AG04450 (cell line): ENCODE measurements at regions not wholly inside any gene's neighbourhood (a gene's known extent, or its start where the extent isn't known, plus 50 kb on each side); places are given as distances from the start of the nearest gene placed in this dataset.

ENCODE experiments used
- CTCF ChIA-PET: fragments of 300-600, 350-600 bp; formaldehyde crosslinking; extraction: SDS; loops from one replicate; lab custom pipeline; 2022; ENCODE audit warnings: antibody characterized with exemption, inconsistent platforms; lab: Charles Lee
- POLR2A ChIA-PET: fragments of 350-600 bp; formaldehyde crosslinking; extraction: SDS; loops from one replicate; lab custom pipeline; 2021; ENCODE audit warnings: antibody characterized with exemption, inconsistent platforms; lab: Yijun Ruan, JAX
- DNase-seq: peaks from one replicate; pipeline ENCODE4 v3.0.0-alpha.2; 2011; ENCODE audit warnings: low read depth, low spot score
- H3K27ac ChIP-seq: one replicate; pipeline ENCODE4 v1.5.1; 2012; ENCODE audit warnings: low read depth, low read length, control low read depth
- H3K27me3 ChIP-seq: one replicate; pipeline ENCODE4 v1.6.0; 2012; ENCODE audit warnings: low read length; ENCODE audit not compliant: control insufficient read depth, insufficient read depth
- H3K4me3 ChIP-seq: 2 replicates; pipeline ENCODE4 v1.5.1; 2011; ENCODE audit warnings: mild to moderate bottlenecking, low read depth, low read length, control low read depth
- H3K9me3 ChIP-seq: 2 replicates; pipeline ENCODE4 v1.5.1; 2012; ENCODE audit warnings: low read length; ENCODE audit not compliant: control insufficient read depth, insufficient read depth
- CTCF ChIP-seq: IDR thresholded peaks from 2 replicates; pipeline ENCODE4 v1.5.1; 2011; ENCODE audit warnings: low read depth, low read length, control low read depth, inconsistent platforms

- ChIA-PET CTCF (no interaction called here), POLR2A (no interaction called here)
- Histone ChIP-seq H3K27ac (no peak overlapping the region), H3K9me3 (no peaks in the 10 kb centered on the region), H3K27me3 (no peaks in the 10 kb centered on the region), H3K4me3 (no peak overlapping the region)
- DNase-seq = no peak
- no peak for TF ChIP-seq CTCF
Measured at GRCh38 chr2:107086497-107086896, 200.5 kb upstream of the ST6GAL2 start.

- POLR2A ChIA-PET = no interaction called here
- no peaks in the 10 kb centered on the region for H3K9me3 ChIP-seq
- H3K27me3 ChIP-seq = no peaks in the 10 kb centered on the region
- DNase-seq = no peak
- CTCF ChIA-PET = no interaction called here
- H3K27ac ChIP-seq = no peak overlapping the region
- TF ChIP-seq CTCF = no peak
- H3K4me3 ChIP-seq = no peak overlapping the region
Measured at GRCh38 chr2:107088156-107088555, 202.2 kb upstream of the ST6GAL2 start.

GRCh38 chr2:107091163-107091864 lies 205.3 kb upstream of the ST6GAL2 start:
- Histone ChIP-seq H3K27ac (no peak overlapping the region), H3K9me3 (no peaks in the 10 kb centered on the region), H3K4me3 (no peak overlapping the region), H3K27me3 (no peaks in the 10 kb centered on the region)
- CTCF ChIA-PET = no interaction called here
- no peak for DNase-seq
- no peak for TF ChIP-seq CTCF
- POLR2A ChIA-PET = no interaction called here

GRCh38 chr2:107093426-107093957 lies 207.5 kb upstream of the ST6GAL2 start:
- ChIA-PET CTCF (no interaction called here), POLR2A (no interaction called here)
- no peaks in the 10 kb centered on the region for H3K27me3 ChIP-seq
- no peak for TF ChIP-seq CTCF
- no peak overlapping the region for H3K27ac ChIP-seq
- H3K4me3 ChIP-seq = no peak overlapping the region
- DNase-seq = no peak
- no peaks in the 10 kb centered on the region for H3K9me3 ChIP-seq

- no peak for DNase-seq
- ChIA-PET CTCF (no interaction called here), POLR2A (no interaction called here)
- no peaks in the 10 kb centered on the region for H3K27me3 ChIP-seq
- H3K27ac ChIP-seq = no peak overlapping the region
- H3K9me3 ChIP-seq = no peaks in the 10 kb centered on the region
- no peak overlapping the region for H3K4me3 ChIP-seq
- TF ChIP-seq CTCF = no peak
Measured at GRCh38 chr2:107094450-107094986, 208.6 kb upstream of the ST6GAL2 start.
